Embryonic facial prominence (tissue), 1 donor: ENCODE measurements at regions not wholly inside any gene's neighbourhood (a gene's known extent, or its start where the extent isn't known, plus 50 kb on each side); places are given as distances from the start of the nearest gene placed in this dataset.

ENCODE experiments used
- DNase-seq: peaks from one replicate; pipeline ENCODE4 v3.0.0-alpha.2; 2016; ENCODE audit errors: extremely low spot score

DNA sequence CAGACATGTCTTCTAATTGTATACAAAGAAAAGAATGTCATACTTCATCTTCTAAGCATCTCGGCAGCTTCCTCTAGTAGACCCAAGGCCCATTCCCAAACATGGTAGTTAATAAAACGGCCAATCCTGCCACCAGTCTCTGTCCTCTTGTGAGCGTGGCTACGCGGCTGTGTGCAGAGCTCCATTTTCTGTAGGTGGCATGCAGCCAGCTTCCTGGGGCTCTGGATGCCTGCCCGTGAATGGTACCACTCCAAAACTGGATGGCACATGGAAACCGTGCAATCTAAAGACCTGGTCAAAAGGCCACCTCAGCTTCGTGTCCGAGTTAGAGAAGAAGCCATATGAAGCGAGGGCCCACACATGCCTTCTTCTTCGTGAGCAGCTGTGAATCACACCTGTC lies 110.7 kb downstream of the SIPA1L2 start:
- no peak for DNase-seq

DNA sequence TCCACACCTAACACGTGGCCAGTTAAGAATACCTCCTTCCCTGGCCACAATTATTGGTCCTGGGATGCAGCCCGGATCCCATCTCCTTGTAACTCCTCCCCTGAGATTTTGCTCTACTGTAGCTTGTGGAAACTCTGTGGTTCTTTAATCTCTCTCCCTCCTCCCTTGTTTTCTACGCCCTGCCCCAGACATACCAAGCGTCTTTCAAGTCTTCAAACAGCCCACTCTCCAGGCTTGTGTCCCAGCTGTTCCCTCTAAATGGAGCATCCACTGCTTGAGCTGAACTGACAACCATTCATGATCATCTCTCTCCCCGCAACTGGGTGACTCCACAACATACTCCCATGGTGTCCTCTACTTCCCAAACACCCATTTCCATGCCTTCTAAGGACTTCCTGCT lies 111.6 kb downstream of the SIPA1L2 start:
- no peak for DNase-seq

DNA sequence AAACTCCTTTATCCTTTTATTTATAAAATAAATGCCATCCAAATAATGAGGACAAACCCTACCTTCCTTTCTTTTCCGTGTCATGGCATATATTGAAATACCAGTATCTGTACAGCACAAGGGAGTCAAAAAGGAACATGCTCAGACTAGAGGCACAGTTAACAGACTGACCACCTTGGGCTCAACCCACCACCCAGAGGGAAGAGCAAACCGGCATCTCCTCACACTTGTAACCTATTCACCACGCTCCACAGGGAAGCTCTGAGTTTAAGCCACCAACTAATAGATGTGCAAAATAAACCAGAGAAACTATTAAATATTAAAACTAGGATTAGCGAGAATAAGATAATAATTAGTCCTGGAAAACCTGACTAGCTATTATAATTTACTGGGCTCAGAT lies 112.7 kb downstream of the SIPA1L2 start:
- DNase-seq: no peak

DNA sequence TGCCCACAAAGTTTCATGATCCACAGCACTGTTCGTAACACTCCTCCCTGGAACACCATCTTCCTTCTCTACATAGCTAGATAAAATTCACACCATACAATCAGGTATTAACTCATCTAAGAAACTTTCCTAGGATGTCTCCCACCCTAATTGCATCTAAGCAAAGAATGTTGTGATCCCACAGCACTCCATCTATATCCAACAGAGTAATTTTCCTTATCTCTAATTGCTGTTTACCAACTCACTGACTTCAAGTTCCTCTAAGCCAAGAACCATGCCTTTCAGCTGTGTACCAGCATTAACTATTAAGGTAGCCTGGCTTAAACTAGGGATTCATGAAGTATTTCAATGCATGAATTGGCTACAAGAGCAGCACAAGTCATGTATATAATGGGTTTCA lies 114.2 kb downstream of the SIPA1L2 start:
- no peak for DNase-seq

DNA sequence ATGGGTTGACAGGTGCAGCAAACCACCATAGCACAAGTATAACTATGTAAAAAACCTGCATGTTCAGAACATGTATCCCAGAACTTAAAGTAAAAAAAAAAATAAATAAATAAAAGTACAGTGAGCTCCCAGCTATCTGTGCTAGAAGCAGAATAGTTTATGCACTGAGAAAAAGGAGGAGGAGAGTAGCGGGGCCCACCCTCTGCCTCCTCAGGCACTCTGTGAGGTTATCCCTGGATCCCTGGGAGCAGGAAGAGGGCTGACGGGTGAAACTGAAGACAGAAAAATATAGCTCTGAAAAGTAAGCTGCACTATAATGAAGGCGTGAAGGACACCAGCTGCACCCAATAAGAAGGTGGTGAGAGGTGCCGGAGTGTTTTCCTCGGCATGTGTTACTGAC lies 117.2 kb downstream of the SIPA1L2 start:
- DNase-seq: no peak

DNA sequence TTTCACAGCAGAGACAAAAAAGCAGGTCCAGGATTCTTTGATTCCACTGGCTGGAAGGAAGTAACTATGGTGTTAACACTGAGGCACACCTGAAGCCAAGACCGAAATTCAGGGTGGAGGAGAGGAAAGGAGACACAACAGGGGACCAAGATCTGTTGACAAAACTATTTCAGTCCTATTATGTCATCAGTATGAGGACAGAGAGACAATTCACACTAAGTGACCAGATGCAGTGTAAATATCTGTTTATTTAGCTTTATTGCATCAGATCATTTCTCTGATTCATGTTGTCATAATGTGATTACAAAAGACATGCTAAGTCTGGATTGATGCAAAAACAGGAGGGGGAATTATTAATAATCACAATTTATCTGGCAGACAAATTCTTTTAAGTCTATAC lies 118.8 kb downstream of the SIPA1L2 start:
- DNase-seq: no peak

DNA sequence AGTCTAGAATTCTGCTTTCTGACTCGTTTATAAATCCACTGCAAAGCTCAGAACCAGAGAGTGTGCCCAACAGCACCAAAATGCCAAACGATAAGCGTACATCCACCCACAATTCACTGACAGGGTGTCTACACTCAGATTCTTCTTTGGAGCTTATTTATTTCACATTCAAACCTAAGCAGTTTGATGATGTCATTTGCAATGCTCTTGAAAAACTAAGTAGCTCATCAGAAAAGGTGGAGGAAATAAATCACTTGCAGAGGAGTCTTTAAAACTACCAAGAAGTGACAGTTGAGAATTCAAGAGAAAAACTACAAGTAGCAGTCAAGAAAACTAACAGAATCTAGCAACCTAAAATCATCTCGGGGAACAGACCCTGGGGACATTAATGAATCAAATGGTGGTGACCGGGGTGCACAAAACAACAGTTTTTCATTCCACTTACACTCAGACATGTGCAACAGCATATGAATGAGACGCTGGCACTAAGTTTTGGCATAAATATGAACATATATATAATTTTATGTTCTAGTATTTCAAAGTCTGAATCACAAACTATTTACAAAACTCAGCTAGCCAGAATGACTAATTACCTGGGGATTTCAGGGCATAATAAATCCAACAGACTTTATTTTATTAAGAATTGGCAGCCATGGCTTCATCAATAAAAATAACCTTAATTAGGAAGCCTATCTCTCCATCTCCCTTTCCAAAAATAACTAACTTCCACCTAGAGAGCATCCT lies 119.4 kb downstream of the SIPA1L2 start:
- no peak for DNase-seq

DNA sequence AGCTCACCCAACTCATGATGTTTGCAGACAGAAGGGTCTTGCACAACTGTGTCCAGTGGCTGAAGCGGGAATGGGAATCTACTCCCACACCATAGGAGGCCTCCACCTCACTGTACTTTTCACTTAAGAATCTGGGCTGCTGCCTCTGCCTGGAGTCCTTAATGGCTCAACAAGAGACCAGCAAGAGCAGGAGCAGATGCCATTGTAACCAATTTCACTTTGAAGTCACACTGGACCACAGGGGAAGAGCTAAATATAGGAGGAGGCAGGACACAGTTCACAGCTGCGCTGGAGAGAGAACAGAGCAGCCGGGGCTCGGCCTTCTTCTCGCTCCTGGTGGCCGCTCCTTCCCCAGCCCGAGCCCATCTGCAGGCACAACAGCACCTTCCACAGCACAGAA lies 120.4 kb downstream of the SIPA1L2 start:
- no peak for DNase-seq

DNA sequence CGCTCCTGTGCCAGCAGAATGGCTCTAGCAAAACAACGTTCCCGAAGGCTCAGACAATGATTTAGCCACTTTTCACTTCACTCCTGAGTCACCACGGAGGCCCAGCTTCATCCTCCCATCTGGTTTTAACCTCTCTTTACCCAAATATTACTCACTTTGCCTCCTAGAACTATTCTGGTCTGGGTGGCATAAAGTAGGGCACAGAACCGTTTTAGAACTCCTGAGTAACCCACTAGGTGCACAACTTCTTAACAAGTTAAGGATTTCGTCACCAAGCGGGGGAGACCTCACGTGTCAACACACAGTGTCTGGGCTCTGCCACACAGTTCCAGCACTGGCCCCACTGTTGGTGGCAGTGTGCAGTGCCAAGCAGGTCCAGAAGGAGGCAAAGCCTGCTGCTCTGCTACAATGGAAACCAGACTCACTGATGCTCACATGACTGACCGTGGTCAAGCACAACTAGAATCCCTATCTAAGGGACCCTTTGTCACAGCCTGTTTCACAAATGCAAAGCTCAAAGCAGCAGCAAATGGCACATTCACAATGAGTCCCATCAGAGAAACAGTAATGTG lies 121.7 kb downstream of the SIPA1L2 start:
- DNase-seq: no peak

DNA sequence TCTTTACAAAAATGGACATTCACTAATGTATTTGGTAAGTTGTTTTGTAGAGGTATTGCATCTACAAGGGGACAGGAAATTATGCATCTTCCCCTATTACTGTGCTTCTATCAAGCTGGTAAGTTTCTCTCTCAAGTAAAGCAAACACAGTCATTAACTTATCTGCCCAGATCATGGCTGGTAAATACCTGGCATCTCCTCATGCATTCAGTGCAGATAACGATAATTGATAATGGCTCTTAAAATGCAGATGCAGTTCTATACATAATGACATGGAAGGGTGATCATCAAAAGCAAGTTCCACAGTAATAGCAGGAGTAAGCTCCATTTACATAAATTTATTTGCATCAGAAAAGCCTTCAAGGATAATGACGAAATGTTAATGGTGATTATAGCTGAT lies 122.4 kb downstream of the SIPA1L2 start:
- DNase-seq: no peak

DNA sequence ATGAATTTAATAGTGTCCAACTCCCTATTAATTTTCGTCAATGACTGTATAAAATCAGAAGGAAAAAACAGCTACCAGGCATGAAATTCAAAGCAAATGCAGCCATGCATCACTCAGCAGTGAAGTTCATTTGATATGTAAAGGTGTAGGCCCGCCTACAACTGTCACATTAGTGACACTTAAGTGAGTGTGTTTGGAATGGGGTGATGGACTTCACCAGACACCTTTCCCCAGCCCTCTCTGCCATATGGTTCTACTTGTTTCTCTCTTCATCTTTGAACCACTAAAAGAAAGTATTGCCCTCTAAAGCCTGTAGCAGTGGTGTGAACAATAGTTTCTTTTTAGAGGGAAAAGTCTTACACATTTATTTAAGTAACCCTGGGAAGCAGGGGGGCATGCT lies 124.0 kb downstream of the SIPA1L2 start:
- no peak for DNase-seq

DNA sequence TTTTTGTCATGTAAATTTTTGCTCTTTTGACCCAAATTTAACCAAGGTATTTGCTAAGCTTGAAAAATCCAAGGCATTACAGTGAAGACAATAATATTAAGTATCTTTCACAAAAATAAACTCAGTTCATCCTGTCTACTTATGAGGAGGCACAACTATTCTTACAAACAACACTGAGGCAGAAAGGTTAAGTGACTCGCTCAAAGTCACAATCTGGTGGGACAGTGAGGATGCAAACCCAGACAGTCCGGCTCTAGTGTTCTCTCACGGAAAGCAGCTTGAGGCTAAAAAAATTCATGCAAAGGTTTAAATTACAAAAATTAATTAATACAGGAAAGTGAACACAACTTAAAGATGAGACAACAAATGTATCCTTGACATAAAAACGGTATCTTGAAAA lies 125.3 kb downstream of the SIPA1L2 start:
- DNase-seq: no peak

DNA sequence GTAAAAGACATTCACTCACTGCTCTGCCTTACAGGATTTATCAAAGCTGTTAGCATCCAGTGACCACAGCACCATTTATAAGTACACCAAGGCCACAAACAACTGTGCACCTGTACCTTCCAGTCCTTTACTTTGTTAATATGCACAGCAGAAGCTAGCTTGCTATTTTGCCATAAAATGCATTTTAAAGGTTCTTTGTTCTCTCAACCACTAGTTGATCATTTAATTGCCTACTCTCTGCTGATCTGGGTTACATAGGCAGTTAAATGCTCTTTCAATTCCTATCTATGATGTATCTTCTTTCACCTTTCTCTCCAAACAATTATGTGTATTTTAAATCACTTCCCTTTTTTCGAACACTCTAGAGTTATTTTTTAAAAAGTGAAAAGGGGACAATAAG lies 126.4 kb downstream of the SIPA1L2 start:
- DNase-seq: no peak

DNA sequence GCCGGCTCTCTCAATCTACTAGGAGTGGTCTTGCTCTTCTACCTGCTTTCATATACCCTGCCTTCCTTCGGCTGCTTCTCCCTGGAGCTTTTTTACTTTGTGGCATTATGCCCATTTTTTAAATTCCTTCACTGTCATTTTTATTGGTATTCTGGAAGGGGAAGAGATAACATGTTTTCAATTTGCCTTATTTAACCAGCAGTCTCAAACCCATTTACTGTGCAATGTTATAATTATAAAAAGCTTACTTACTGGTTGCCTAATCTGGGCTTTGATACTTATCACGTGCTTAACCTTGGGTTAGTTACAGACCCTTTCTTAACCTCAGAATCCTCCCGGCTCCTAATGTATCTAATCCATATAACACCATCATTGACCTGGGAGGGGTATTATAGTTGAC lies 128.1 kb downstream of the SIPA1L2 start:
- no peak for DNase-seq

DNA sequence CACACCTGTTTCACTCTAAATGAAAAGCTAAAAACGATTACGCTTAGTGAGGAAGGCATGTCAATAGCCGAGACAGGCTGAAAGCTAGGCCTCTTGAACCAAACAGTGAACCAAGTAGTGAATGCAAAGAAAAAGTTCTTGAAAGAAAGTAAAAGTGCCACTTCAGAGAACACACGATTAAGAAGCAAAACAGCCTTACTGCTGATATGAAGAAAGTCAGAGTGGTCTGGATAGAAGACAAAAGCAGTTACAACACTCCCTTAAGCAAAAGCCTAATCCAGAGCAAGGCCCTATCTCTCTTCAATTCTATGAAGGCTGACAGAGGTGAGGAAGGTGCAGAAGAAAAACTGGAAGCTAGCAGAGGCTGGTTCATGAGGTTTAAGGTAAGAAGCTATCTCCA lies 130.7 kb downstream of the SIPA1L2 start:
- no peak for DNase-seq

DNA sequence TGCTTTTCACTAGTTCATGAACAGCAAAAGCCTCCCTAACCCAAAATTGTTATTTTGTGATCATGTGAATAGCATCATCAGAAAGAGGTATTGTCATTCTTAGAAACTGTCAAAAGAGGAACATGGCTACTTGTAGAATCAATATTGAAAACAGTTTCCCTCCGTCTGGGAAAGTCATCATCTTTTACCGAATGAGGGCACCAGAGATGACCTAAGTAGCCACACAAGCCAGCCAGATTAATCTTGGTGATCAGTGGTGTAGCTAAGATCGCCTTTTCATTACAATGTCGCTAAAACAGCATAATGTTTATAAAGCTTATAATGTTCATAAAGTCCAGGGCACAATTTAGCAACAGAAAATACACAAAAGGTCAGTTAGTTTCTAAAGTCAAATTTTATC lies 136.1 kb downstream of the SIPA1L2 start:
- no peak for DNase-seq

DNA sequence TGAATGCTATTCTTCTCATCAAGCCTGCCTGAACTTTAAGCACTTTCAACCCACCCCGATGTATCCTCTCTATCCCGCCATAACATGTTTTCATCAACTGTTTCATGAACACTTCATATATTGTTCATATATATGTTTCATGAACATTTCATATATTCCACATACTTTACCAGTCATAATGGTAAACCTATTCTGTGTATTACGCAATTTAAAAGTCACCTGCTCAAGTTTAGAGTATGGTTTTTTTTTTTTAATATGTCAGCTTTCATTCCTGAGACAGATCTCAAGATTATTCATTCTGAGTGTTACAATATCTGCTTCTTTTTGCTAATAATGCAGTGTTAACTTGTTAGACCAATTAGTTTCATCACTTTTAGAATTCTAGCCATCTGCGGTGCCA lies 140.7 kb downstream of the SIPA1L2 start:
- no peak for DNase-seq

DNA sequence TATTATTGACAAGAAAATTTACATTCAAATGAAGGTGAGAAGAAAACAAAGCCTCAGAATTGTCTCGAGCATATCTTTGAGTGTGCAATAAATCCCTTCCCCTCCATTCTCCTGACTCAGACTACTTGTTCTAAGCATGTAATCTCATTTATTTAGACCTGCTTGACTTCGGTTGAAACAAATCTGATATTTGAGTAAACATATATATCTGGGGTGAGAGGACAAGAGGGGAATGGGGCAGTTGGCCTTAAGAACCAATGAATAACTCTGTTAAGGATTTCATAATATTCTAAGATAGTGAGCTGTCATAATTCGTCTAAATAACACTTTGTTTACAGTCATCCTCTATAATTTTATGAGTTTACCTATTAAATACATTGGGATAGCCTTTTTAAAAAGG lies 142.7 kb downstream of the SIPA1L2 start:
- no peak for DNase-seq

DNA sequence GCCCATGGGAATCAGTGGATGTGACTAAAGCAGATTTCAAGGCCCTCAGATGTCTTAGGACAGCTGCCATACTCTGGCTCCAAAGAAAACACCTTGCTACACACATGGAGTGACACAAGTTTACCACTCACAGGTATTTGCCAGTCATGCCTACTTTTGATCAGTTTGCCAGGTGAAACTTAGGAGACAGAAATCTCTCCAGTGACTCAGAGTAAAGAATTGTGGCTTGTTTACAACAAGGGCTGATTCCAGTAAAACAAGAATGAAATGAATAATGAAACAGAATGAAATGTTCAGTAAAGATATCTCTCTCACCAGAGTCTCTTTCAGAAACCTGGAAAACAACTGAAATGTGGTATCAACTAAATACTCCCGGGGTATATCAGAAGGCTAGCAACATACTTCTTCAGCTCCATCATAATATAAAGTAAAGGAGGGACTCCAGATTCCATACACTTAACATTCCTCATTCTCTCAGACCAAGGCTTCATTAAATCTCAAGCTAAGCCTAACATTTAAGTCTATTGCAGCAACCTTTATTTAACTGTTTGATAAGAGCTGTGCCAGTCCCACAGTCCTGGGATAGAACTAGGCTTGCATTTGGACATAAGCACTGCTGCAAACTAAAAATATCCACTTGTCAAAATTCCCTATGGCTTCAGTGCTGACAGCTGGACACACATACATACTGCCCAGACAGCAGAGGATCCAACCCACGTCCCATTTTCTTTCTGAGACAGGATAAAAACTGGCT lies 143.3 kb downstream of the SIPA1L2 start:
- DNase-seq: no peak

DNA sequence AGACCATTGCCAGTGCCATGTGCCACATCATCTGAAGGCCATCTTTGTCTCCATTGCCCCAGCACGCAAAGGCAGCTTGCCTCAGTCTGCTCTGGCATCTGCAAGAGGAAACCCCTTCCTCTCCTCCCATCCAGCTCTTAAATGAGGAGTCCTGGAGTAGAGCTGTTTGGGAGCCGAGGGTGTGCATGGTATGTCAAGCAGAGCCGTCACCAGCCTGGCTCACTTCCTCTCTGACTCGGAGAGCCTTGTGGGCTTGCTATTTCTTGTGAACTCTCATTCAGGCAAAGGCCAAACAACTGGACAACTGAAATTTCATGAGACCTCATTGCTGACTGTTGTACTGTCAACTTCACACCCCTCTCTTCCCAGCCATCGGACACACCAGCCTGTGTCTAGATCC lies 143.9 kb downstream of the SIPA1L2 start:
- DNase-seq: no peak

DNA sequence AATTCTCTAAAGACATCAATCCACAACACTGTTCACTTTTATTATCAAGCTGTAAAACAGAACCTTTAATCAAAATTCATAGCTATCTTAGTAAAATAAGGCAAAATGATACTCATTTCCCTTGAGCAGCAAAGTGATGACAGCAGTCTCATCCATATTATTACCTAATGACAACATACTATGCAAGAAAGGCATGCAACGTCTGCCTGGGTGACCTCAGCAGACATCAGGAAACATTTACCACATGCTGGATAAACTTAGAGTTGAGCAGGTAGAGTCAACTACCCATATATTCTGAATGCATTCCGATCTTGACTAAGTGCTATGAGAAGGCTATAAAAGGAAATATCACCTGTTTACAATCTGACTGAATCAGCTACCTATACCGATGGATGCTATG lies 145.1 kb downstream of the SIPA1L2 start:
- DNase-seq: no peak

DNA sequence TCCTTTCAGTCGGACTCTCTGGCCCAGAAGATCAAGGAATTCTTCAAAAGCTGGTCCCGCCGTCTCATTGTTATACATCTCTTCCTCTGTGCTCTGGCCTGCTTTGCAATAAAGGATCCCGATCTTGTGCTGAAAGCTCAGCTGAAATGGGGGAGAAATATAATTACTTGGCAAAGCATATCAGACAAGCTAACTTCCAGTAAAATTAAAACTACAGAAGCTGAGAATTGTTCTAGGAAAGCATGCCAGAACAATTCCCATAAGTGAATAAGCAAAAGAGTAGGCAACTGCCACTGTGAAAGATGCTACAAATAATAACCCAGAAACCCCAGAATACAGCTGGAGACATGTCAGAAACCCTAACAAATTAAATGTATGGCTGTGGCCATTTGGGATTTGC lies 146.1 kb downstream of the SIPA1L2 start:
- no peak for DNase-seq

DNA sequence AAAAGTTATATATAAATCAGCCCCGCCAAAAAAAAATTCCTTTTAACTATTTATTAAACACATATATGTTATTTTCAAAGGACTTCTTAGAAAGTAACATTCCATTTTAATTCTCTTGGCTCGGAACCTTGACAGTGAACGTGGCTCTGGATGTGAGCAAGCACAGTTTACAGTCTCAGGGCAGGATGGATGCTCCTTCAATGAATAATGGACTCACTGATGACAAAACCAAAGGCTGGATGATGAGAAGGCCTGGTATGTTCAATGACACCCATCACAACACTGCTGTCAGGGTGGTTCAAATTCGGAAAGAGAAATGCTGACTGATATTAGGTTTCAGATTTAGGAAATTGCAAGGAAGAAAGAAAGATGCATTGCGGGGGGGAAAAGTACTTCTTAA lies 148.8 kb downstream of the SIPA1L2 start:
- no peak for DNase-seq
